GM21526 (cell line): ENCODE measurements at regions not wholly inside any gene's neighbourhood (a gene's known extent, or its start where the extent isn't known, plus 50 kb on each side); places are given as distances from the start of the nearest gene placed in this dataset.

ENCODE experiments used
- ATAC-seq: cut with Tn5 transposase; IDR thresholded peaks from one replicate; pipeline ENCODE4 v1.9.1; 2021; ENCODE audit warnings: moderate library complexity; ENCODE audit not compliant: unreplicated experiment, low FRiP score

DNA sequence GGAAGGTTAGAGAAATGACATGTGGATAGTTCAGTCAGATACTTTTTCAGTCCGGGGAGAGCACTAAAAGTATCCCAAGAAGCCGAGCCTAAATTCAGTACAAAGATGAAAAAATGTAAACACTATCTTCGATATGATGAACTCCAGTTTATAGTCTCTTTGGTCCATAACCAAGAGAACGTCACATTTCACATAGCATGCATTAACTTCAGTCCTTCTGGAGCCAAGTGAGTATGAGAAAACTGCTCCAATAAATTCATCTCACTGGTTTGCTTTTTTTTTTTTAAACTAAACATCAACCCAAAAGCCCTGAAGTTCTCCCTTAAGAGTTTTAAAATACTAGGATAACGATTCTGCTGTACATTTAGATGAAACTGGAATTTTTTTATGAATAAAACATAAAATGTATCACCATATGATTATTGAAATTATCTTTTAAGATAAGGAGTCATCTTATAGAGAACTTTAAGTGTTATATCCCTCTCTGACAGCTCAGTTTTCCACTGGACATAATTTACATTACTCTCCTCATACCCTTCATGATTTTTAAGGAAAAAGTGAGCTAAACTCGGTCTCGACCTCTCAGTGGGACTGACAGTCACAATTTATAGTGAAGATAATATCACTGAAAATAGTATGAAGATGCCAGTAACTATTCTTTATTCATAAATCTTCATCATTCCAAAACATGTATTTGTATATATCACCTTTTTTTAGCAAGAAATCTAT, 841.5 kb upstream of the FLRT2 start:
- ATAC-seq = no peak

DNA sequence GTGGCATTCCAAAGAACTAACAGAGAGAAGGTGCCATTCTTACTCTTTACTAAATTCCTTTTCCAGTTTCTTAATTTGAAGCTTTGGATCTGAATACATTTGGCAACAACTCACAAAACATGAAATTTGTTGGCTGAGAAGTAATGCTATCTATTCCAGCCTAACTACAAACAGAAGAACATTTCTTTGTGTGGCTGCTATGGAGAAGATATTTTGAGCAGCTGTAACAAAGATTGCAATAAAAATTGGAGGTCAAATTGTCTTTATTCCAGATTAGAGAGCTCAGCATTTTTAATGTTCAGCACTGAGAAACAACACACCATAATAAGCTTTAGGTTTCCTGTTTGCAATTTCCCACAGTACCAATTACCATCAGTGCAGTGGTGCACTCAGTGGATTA, 835.8 kb upstream of the FLRT2 start:
- no peak for ATAC-seq

GRCh38 chr14:84704601-84705000, 825.3 kb upstream of the FLRT2 start:
- no peak for ATAC-seq

GRCh38 chr14:84707830-84708229, 822.1 kb upstream of the FLRT2 start:
- no peak for ATAC-seq

- ATAC-seq = no peak
Measured at GRCh38 chr14:84708865-84709264, 821.1 kb upstream of the FLRT2 start.

- no peak for ATAC-seq
Measured at GRCh38 chr14:84726471-84726870, 803.5 kb upstream of the FLRT2 start.

DNA sequence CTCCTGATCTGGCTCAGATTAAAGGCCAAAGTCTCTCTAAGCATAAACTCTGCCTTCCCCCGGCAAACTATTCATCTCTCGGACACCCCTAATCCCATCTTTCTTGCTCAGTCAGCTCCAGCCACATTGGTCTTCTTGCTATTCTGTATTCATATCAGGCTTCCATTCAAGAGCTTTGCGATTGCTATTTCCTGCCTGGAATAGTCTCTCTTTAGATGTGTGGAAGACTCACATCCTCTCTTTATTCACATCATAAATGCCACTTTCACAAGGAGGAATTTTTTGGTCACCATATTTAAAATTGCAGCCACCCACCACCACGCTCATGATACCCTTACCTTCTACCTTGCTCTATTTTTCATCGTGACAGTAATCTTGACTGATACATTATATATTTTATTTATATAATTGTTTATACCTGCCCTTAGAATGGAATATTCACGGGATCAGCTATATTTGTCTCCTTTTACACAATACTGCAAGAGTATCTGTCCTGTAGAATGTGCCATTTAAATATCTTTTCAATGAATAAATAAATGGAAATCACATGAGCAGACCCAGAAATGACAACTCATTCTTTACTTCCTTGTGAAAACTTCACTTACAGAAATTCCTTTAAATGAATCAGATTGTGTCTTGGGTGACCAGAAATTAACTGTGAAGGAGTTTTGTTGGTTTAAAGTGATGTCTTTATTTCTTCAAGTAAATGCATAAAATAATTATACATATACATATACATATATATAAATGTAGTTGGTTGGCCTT, 780.6 kb upstream of the FLRT2 start:
- no peak for ATAC-seq

DNA sequence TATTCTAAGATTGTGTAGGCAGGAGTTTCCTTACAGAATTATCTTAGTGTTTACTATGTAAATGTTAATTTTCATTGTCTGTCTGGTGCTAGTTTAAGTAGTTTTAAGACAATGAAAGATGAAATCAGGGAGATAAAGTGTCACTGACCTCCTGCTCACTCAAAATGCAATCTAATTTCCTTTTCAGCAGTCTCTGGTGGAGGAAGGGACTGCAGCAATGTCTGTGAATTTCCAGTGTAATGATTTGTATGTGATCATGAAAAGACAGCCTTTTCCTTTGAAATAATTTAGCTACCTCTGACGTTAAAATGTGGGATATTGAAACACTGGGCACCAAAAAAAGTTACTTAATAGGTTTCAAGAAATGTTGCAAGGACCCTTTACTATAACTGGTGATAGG, 779.7 kb upstream of the FLRT2 start:
- ATAC-seq = no peak

DNA sequence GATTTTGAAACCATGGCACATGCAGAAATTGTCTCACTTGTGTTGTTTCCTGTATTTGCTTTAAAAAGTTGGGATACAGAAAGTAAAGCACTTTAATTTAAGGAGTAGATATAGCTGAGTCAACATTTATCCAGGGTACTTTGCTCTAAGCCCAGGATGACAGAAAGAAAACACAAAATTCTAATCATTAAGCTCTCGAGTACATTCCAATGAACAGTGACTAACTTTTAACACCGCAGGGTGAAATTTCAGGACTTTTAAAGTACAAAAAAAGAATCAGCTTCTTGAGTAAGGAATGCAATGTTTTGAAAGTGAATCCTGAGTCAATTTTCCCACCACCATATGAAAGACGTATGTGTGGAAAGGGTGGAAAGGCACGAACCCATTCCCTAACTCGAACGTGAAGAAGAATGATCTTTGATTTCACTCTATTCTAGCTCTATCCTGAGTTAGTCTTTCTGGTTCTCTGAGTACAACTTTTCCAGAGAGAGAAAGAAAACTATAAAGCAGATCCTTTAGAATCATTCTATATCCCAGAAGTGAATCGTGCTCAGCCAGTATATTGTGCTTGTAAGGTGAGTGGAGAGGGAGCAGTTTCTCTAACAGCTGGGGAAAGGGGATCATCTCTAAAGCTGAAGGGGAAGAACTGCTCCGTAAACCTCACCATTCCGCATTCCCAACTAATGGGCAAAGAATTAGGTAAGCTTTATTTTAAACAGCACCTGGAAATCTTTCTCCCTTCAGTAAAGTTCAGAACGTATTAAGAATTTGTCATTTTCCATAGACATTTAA, 779.0 kb upstream of the FLRT2 start:
- ATAC-seq = no peak

- ATAC-seq = no peak
Measured at GRCh38 chr14:84751745-84752144, 778.2 kb upstream of the FLRT2 start.

DNA sequence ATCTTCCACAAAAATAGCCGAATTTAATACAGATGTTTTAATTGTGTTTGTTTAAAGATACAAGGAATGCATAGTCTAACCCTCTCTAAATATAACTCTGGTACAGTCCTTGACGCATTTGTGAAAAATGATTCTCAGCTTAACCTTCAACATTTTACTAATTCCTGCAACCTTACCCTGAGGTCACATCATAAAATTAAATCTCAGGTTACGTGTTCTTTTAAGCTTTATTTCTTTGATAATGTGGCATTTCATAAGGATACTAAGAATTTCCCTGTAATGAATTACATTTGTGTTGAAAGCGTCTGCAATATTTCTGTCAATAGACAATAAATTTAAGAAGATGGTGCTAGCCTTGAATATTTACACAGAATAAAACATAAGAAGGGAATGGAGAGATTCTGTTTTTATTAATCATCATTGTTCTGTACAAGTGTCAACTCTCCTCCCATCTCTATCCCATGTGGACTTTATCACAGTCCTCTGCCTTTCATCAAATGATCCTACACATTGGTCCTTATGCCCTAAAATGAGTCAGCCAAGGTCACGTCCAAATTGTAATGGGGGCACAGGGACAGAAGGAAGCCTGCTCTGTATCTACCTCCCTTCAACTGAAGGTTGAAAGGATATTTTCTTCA, 769.3 kb upstream of the FLRT2 start:
- no peak for ATAC-seq

DNA sequence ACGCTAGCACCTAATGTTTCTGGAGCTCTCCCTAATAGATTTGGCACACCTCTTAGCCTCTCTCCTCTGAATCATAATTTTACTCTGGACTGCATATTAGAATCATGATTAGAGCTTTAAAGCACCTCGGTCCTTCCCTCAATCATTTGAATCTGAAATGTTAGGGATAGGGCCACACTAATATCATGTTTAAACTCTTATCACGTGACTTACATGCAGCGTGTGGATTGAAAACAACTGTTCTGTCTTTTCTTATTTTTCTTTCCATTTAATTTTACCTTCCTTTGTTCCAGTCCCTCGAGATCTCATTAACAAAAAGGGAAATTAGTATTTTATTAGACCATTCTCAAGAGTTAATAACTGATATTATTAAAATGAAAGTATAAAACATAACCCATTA, 762.5 kb upstream of the FLRT2 start:
- ATAC-seq = no peak

DNA sequence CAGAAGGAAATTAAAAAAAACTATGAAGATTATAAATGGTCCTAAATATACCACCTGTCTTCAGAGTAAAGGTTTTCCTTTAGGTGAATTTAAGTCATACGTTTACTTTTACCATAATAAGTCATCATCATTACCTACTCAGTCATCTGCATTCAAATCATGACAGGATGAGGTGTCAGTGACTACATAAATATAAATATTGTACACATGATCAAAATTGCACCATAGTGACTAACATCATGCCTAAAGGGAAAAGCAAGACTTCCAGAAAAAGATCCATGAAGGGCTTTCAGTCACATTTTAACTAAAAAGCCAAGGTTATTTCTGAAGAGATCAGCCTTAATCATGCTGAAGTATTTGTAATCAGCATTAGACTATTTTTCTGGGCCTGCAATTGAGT, 759.9 kb upstream of the FLRT2 start:
- ATAC-seq = no peak

- no peak for ATAC-seq
Measured at GRCh38 chr14:84777356-84777755, 752.6 kb upstream of the FLRT2 start.

DNA sequence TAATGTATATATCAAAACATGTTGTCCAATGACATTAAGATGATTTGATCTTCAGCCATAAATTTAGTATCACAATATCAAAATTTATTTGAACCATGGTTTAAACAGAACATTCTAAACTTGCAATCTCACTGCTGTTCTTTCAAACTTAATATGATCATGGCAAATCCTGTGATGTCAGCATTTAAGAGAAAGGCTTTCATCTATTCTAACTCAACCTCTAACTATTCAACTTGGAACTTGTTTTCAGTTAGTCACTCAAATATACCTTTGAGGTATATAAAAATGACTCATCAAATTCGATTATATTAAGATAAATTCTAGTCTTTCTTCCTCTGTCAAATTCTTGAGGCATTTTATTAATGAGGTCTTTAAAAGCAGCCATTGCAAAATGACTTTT, 747.0 kb upstream of the FLRT2 start:
- no peak for ATAC-seq

GRCh38 chr14:84783511-84783910, 746.4 kb upstream of the FLRT2 start:
- ATAC-seq = no peak

DNA sequence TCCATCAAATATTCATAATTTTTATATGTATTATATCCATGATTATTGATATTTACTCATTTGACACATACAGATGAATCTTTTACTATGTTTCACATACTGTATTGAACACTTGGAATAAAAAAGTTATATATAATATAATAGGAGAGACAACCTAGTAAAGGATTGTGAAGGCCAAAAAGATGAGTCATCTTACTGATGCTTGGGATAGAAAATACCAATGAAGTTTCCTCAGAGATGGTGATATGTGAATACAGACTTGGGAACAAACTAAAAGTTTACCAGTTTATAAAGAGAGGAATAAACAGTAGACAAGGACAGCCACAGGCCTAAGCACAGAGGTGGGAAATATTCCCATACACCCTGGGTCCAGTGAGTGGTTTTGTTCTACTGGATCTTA, 743.9 kb upstream of the FLRT2 start:
- no peak for ATAC-seq

DNA sequence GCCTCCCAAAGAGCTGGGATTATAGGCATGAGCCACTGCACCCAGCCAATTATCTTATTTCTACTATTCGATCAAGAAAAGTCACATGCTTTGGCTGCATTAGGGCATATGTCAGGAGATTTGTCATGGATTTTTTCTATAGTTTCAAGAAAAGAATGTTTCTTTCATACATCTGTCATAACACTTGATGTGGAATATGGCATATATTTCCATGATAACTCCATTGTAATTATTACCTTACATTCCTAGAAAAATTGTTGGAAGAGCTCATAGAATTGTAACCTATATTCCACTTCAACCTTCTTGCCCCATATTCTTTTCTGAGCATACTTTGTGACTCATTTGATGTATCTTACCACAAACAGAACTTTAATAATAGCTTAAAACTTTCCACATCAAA, 740.9 kb upstream of the FLRT2 start:
- no peak for ATAC-seq

DNA sequence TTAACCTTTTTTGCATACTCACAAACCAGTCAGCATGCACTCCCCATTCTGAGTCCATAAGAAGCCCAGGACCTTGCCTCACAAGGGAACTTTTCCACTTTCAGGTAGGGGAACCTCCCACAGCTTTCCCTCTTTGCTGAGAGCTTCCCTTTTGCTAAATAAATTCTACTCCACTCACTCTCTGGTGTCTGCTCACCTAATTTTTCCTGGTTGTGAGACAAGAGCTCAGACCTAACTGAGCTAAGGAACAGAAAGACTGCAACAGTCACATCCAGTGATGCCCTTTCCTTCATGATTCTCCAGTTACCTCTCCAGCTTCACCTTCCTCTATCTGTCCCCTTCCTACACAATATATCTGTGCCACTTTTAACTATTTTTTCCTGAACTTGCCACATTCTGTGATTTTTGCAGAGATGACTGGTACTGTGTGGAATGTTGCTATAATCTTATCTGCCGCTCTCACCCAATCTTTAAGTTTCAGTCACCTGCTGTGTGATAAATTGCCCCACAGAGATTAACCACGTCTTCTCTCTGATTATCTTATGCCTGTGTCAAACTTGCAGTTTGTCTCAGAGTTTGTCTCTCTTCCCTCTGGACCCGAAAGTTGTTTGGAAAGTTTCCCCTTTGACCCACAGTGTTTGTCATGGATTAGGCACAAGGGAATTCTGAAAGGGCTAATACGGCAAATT, 737.1 kb upstream of the FLRT2 start:
- no peak for ATAC-seq

DNA sequence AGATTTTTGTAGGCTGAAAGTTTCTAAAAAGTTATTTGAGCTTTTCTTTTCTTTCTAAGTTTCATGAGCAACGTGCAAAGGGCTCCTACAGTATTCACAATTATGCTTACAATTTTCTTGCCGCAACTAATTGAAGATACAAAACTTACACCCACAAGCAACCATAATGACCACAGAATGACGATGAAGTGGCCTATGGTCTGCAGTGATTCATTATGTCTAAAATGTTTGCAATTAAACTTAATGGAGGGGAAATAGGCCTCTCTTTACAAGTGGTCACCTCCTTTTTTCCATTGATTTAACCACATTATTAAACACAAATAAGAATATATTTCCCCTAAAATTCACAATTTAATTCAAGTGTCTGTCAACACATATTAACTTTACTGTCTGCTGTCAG, 732.6 kb upstream of the FLRT2 start:
- no peak for ATAC-seq
